Right lobe of liver (tissue), 6 donors: ENCODE measurements at regions not wholly inside any gene's neighbourhood (a gene's known extent, or its start where the extent isn't known, plus 50 kb on each side); places are given as distances from the start of the nearest gene placed in this dataset.
"Not testable (repeated sequence)": the region's sequence is repeated elsewhere in the genome, so short reads cannot be mapped to it uniquely, and the experiment has no call there.

Experiments used
- ATAC-seq, 4 donors: fragments of 200-7000 bp; cut with Tn5 transposase; one replicate each; pipeline ENCODE4 v1.9.1; 2020; ENCODE audit warnings: mild to moderate bottlenecking in 4 of 4, moderate library complexity in 4 of 4
- DNase-seq, 3 donors: peaks; one replicate each; pipeline ENCODE4 v3.0.0-alpha.2; 2020
- H3K27ac ChIP-seq, 3 donors: fragments of 200-600 bp; one replicate each; pipeline ENCODE4 v1.8.0; 2022
- H3K27me3 ChIP-seq, 2 donors: fragments of 200-600 bp; one replicate each; pipeline ENCODE4 v1.8.0; 2022
- H3K36me3 ChIP-seq, 4 donors: fragments of 200-600 bp; sonication (generic) in 1 of 4; one replicate each; pipeline versions ENCODE4 v1.5.1 to v1.8.0; 2017 to 2022; ENCODE audit warnings: control low read depth in 1 of 4
- H3K4me1 ChIP-seq, 4 donors: fragments of 200-600 bp; sonication (generic) in 1 of 4; one replicate each; pipeline versions ENCODE4 v1.5.1 to v1.8.0; 2017 to 2022; ENCODE audit warnings: control low read depth in 1 of 4
- H3K4me3 ChIP-seq, 3 donors: fragments of 200-600 bp; one replicate each; pipeline ENCODE4 v1.8.0; 2022
- H3K9me3 ChIP-seq, 4 donors: fragments of 200-600 bp; sonication (generic) in 1 of 4; one replicate each; pipeline versions ENCODE4 v1.5.1 to v1.8.0; 2017 to 2022; ENCODE audit warnings: control low read depth in 1 of 4
- POLR2A ChIP-seq: fragments of 450-650 bp; IDR thresholded peaks from one replicate; pipeline ENCODE4 v1.6.1; 2017; ENCODE audit warnings: antibody characterized with exemption, mild to moderate bottlenecking
- WGBS: methylation state at CpG from one replicate; pipeline ENCODE4 v1.1.6; 2018; ENCODE audit warnings: low coverage, low lambda C conversion rate; ENCODE audit not compliant: insufficient coverage; ENCODE audit errors: missing lambda C conversion rate; 5-methylcytosine and 5-hydroxymethylcytosine counted together
- intact Hi-C, 2 donors: fragments of 100-400 bp; cut with DNase I; formaldehyde crosslinking; loops; one replicate each; pipeline versions ENCODE4 v1.11.2 to v1.14.1; 2022
- TF ChIP-seq, protein P1 (sequence below), 4 donors: fragments of 200-600 bp in 3 of 4; fragments of 450-650 bp in 1 of 4; IDR thresholded peaks; one replicate each; pipeline versions ENCODE4 v1.5.1 to v1.8.0; 2016 to 2022; ENCODE audit warnings: antibody characterized with exemption in 4 of 4, mild to moderate bottlenecking in 2 of 4
- donor health status: DM: no; HTN: yes; CAD: no.
- donor health status: DM: no; HTN: no; CAD: no.
- donor health status: DM: no; HTN: no; CAD: no.
- donor health status: DM: no; HTN: yes; CAD: no.
- donor health status: DM: no; HTN: yes; CAD: no.

DNA sequence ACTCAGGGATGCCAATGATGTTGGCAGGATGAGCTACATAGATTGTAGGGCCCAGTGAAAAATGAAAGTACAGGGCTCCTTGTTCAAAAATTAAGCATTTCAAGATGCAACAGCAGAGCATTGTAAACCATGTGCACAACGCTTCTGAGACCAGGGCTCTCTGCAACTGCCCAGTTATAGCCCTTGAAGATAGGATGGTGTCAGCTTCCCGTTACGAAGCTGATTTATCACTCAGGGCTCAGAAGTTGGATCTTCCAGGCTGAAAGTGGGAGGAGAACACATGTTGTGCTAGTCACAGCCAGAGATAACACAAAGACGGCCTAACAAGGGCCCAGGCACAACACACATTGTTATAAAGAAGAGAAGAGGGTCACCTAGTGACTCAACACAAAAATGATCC lies 466.7 kb downstream of the TUBA3C start:
- H3K27ac ChIP-seq = no peak overlapping the region
- WGBS = 57% methylated on average over 4 of the region's 4 CpGs
- TF ChIP-seq, protein P1, sequence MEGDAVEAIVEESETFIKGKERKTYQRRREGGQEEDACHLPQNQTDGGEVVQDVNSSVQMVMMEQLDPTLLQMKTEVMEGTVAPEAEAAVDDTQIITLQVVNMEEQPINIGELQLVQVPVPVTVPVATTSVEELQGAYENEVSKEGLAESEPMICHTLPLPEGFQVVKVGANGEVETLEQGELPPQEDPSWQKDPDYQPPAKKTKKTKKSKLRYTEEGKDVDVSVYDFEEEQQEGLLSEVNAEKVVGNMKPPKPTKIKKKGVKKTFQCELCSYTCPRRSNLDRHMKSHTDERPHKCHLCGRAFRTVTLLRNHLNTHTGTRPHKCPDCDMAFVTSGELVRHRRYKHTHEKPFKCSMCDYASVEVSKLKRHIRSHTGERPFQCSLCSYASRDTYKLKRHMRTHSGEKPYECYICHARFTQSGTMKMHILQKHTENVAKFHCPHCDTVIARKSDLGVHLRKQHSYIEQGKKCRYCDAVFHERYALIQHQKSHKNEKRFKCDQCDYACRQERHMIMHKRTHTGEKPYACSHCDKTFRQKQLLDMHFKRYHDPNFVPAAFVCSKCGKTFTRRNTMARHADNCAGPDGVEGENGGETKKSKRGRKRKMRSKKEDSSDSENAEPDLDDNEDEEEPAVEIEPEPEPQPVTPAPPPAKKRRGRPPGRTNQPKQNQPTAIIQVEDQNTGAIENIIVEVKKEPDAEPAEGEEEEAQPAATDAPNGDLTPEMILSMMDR (IDR thresholded peaks at IDR 0.05) = no peak
- no peak for TF ChIP-seq POLR2A
- H3K9me3 ChIP-seq = no peaks in the 10 kb centered on the region
- no peaks in the 10 kb centered on the region for H3K4me1 ChIP-seq
- DNase-seq (no peak), ATAC-seq (no peak)
- intact Hi-C loops = no loop called here
- H3K4me3 ChIP-seq = no peak overlapping the region
- no peaks in the 10 kb centered on the region for H3K36me3 ChIP-seq
- no peaks in the 10 kb centered on the region for H3K27me3 ChIP-seq

DNA sequence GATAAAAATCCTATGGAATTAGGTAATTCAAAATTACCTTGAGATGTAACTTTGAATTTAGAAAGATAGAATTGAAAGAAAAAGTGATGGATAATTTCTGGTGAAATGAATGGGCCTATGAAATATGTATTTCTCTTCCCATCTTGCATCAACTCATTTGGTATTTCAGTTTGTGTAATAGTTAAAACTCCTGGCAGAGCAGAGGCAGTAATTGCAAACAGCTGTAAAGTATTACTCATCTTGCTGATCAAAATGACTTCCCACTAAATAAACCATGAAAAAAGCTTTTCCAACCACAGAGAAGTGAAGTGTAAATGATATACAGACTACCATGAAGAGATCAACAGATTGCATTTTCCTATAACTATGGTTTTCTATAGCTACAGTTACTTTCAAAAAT lies 471.0 kb downstream of the TUBA3C start:
- intact Hi-C loops, H3K27me3 ChIP-seq, H3K4me3 ChIP-seq, H3K27ac ChIP-seq, ATAC-seq, H3K4me1 ChIP-seq, DNase-seq, H3K9me3 ChIP-seq, H3K36me3 ChIP-seq: not testable (repeated sequence)

- DNase-seq, H3K27me3 ChIP-seq, H3K9me3 ChIP-seq, H3K27ac ChIP-seq, H3K4me3 ChIP-seq, H3K4me1 ChIP-seq, H3K36me3 ChIP-seq, intact Hi-C loops: not testable (repeated sequence)
- TF ChIP-seq, protein P1 (IDR thresholded peaks at IDR 0.05) = peak in 2 of 4 donors; percentile 6 to 18
- ATAC-seq = peak; percentile 39 to 70 (median 48)
- WGBS = 40% methylated on average over 3 of the region's 4 CpGs
Measured at GRCh38 chr13:18706538-18706937, 475.1 kb downstream of the TUBA3C start.

- H3K9me3 ChIP-seq, ATAC-seq, H3K4me1 ChIP-seq, H3K36me3 ChIP-seq, intact Hi-C loops, H3K27me3 ChIP-seq, H3K4me3 ChIP-seq, DNase-seq, H3K27ac ChIP-seq: not testable (repeated sequence)
- 68% methylated on average over 8 of the region's 8 CpGs for WGBS
Measured at GRCh38 chr13:18702464-18703247, 479.0 kb downstream of the TUBA3C start.

GRCh38 chr13:18698332-18698731 lies 483.3 kb downstream of the TUBA3C start:
- DNase-seq = not testable (repeated sequence)
- WGBS = no CpG with 5 or more reads among the region's 3 CpGs

DNA sequence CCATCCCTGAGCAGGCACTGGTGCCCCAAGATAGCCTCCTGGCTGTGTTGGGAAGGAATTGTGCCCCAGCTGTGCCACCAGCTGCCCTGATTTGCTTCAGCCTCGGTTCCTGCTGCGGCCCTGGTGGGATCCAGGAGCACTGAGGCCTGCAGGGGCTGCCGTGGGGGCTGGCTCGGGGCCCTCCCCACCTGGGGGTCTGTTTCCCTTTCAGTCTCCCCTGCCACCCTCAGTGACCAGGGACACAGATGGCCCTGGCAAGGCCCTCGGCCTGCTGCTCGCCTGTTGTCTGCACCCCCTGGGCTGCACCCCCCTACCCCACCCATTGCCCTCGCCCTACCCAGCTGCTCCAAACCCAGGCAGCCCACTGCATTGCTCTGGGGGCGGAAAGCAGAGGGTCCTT lies 483.8 kb downstream of the TUBA3C start:
- 0% methylated on average over 1 of the region's 8 CpGs for WGBS
- peak in 1 of 4 donors; percentile 26 for ATAC-seq
- H3K36me3 ChIP-seq, H3K27me3 ChIP-seq, DNase-seq, intact Hi-C loops, H3K27ac ChIP-seq, H3K4me1 ChIP-seq, H3K9me3 ChIP-seq, H3K4me3 ChIP-seq: not testable (repeated sequence)

More at GRCh38 chr13:18698332-18698731, 483.3 kb downstream of the TUBA3C start:
- H3K4me1 ChIP-seq, H3K36me3 ChIP-seq, H3K27ac ChIP-seq, H3K27me3 ChIP-seq, H3K4me3 ChIP-seq, intact Hi-C loops, H3K9me3 ChIP-seq, ATAC-seq: not testable (repeated sequence)

DNA sequence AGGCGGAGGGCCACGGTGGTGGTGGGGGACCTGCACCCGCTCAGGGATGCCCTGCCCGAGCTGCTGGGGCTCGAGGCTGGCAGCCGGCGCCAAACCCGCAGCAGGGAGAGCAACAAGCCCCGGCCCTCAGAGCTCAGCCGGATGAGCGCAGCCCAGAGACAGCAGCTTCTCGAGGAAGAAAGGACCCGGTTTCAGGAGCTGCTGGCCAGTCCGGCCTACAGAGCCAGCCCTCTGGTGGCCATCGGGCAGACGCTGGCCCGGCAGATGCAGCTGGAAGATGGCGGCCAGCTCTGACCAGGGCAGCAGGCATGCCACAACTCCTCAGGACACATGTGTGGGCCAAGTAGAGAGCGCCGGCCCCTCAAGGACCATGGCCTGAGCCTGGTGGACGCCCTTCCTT lies 484.4 kb downstream of the TUBA3C start:
- H3K4me3 ChIP-seq, ATAC-seq, H3K36me3 ChIP-seq, H3K9me3 ChIP-seq, H3K4me1 ChIP-seq, intact Hi-C loops, H3K27ac ChIP-seq, H3K27me3 ChIP-seq, DNase-seq: not testable (repeated sequence)
- no CpG with 5 or more reads among the region's 21 CpGs for WGBS

DNA sequence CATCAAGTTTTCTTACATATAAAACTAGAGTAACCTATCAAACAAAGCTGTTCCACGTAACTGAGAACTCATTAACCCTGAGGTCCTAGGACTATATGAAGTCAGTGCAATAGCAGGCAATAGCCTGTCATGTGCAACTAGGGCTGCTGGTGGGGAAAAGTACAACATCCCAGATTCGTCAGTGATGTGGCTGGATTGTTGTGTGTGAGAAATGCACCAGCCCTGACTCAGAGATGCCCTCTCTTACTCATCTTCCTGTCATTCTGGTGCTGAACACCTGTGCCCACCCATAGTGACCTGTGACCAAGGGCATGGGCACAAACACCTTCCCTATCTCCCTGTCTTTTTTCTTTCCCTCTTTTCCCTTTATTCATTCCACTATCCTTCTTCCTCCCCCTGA lies 504.2 kb downstream of the TUBA3C start:
- intact Hi-C loops, DNase-seq, H3K4me3 ChIP-seq, H3K4me1 ChIP-seq, ATAC-seq, H3K27ac ChIP-seq, H3K36me3 ChIP-seq, H3K9me3 ChIP-seq, H3K27me3 ChIP-seq: not testable (repeated sequence)
- WGBS = 21% methylated on average over 2 of the region's 2 CpGs

DNA sequence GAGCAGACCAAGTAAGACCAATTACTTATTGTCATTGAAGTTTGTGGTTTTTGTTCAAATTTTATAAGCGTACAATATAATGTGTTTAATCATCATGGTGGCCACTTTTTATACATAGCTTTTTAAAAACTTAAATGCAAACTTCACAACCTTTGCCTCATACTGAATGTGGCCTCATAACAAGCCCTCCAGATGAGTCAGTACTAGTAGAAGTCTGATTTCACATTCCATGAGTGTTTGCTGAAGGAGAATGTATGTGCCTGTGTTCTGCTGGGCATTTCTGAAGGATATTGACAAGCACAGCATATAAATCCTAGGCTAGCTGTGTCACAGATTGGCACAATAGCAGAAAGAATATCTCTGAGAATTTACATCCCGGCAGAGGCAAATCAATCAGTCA lies 506.4 kb downstream of the TUBA3C start:
- intact Hi-C loops, H3K4me1 ChIP-seq, H3K27ac ChIP-seq, H3K36me3 ChIP-seq, H3K9me3 ChIP-seq, ATAC-seq, H3K4me3 ChIP-seq, H3K27me3 ChIP-seq, DNase-seq: not testable (repeated sequence)
- WGBS = 49% methylated on average over 2 of the region's 2 CpGs

DNA sequence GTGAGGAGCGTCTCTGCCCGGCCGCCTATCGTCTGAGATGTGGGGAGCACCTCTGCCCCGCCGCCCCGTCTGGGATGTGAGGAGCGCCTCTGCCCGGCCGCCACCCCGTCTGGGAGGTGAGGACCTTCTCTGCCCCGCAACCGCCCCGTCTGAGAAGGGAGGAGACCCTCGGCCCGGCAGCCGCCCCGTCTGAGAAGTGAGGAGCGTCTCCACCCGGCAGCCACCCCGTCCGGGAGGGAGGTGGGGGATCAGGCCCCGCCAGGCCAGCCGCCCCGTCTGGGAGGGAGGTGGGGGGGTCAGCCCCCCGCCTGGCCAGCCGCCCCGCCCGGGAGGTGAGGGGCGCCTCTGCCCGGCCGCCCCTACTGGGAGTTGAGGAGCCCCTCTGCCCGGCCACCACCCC lies 507.8 kb downstream of the TUBA3C start:
- H3K4me1 ChIP-seq, intact Hi-C loops, H3K27me3 ChIP-seq, ATAC-seq, H3K36me3 ChIP-seq, H3K4me3 ChIP-seq, H3K9me3 ChIP-seq, DNase-seq, H3K27ac ChIP-seq: not testable (repeated sequence)
- no CpG with 5 or more reads among the region's 33 CpGs for WGBS
